Panc1 (cell line): ENCODE measurements at regions not wholly inside any gene's neighbourhood (a gene's known extent, or its start where the extent isn't known, plus 50 kb on each side); places are given as distances from the start of the nearest gene placed in this dataset.
"Not testable (repeated sequence)": the region's sequence is repeated elsewhere in the genome, so short reads cannot be mapped to it uniquely, and the experiment has no call there.

Experiments
- ATAC-seq: fragments of 200-7000 bp; cut with Tn5 transposase; 2 replicates; pipeline ENCODE4 v1.9.1; 2020; ENCODE audit warnings: mild to moderate bottlenecking, moderate library complexity
- BruUV-seq: library from RNA; stranded (reverse); fragments of 400-500 nt; replicated peaks from 2 replicates; lab custom pipeline; 2021; lab: Mats Ljungman, UMichigan
- CTCF ChIA-PET: fragments of 300-600 bp; sonication (Branson Sonifier 250); formaldehyde crosslinking; loops from one replicate; lab custom pipeline; 2022; ENCODE audit warnings: antibody characterized with exemption; lab: Charles Lee
- POLR2A ChIA-PET: fragments of 300-600 bp; sonication (Branson Sonifier 250); formaldehyde crosslinking; loops from one replicate; lab custom pipeline; 2022; ENCODE audit warnings: antibody characterized with exemption; lab: Charles Lee
- DNase-seq: peaks from one replicate; pipeline ENCODE4 v3.0.0-alpha.2; 2010; ENCODE audit warnings: low read depth, low spot score
- H3K27ac ChIP-seq: 2 replicates; pipeline ENCODE4 v1.5.1; 2011; ENCODE audit warnings: mild to moderate bottlenecking, low read length, inconsistent platforms
- H3K27me3 ChIP-seq: fragments of 200-500 bp; sonication (Bioruptor generic); 2 replicates; pipeline ENCODE4 v1.6.0; 2014; ENCODE audit warnings: low read length, inconsistent platforms; ENCODE audit not compliant: control insufficient read depth, insufficient read depth
- H3K36me3 ChIP-seq: fragments of 200-500 bp; sonication (Bioruptor generic); 2 replicates; pipeline ENCODE4 v1.5.1; 2014; ENCODE audit warnings: inconsistent platforms, mild to moderate bottlenecking, low read length, moderate library complexity; ENCODE audit not compliant: control insufficient read depth, insufficient read depth
- H3K4me1 ChIP-seq: 2 replicates; pipeline ENCODE4 v1.5.1; 2011; ENCODE audit warnings: inconsistent platforms, mild to moderate bottlenecking, low read length, moderate library complexity; ENCODE audit not compliant: control insufficient read depth, insufficient read depth
- H3K4me3 ChIP-seq, 2 experiments: 2 replicates each; pipeline ENCODE4 v1.5.1; 2011 to 2012; ENCODE audit warnings: low read depth in 2 of 2, low read length in 2 of 2, mild to moderate bottlenecking in 2 of 2, inconsistent platforms in 1 of 2, moderate library complexity in 1 of 2
- H3K9me3 ChIP-seq: fragments of 200-500 bp; sonication (Bioruptor generic); 2 replicates; pipeline ENCODE4 v1.5.1; 2014; ENCODE audit warnings: low read depth, mild to moderate bottlenecking, inconsistent platforms, low read length, moderate library complexity; ENCODE audit not compliant: control insufficient read depth, insufficient read depth
- POLR2AphosphoS5 ChIP-seq: IDR thresholded peaks from 2 replicates; pipeline ENCODE4 v1.6.1; 2012; ENCODE audit warnings: mild to moderate bottlenecking, low read depth, low read length, moderate library complexity
- SIN3A ChIP-seq: IDR thresholded peaks from 2 replicates; pipeline ENCODE4 v1.6.1; 2012; ENCODE audit warnings: low read depth, mild to moderate bottlenecking, low read length, moderate library complexity, borderline replicate concordance; ENCODE audit not compliant: insufficient read depth
- TCF7L2 ChIP-seq: IDR thresholded peaks from 2 replicates; pipeline ENCODE4 v1.6.1; 2011; ENCODE audit warnings: mild to moderate bottlenecking, low read depth, low read length, inconsistent platforms
- in situ Hi-C: cut with HindIII; loops from 2 replicates; pipeline ENCODE4 v1.10.0; 2016; ENCODE audit warnings: low sequenced_read_pairs, low pct_unique_long_range_greater_than_20kb
- intact Hi-C: fragments of 100-400 bp; cut with micrococcal nuclease; formaldehyde crosslinking; loops from one replicate; pipeline ENCODE4 v1.10.0; 2022; ENCODE audit not compliant: unreplicated experiment
- TF ChIP-seq, protein P1 (sequence below), 2 experiments: IDR thresholded peaks; 2 replicates each; pipeline ENCODE4 v1.6.1; 2011 to 2012; ENCODE audit warnings: low read depth in 2 of 2, control low read depth in 1 of 2, low read length in 1 of 2, mild to moderate bottlenecking in 1 of 2, moderate library complexity in 1 of 2; ENCODE audit not compliant: insufficient read depth in 1 of 2
- TF ChIP-seq, protein P2 (sequence below): fragments of 450-650 bp; IDR thresholded peaks from 2 replicates; pipeline ENCODE4 v1.5.1; 2017; ENCODE audit warnings: mild to moderate bottlenecking

DNA sequence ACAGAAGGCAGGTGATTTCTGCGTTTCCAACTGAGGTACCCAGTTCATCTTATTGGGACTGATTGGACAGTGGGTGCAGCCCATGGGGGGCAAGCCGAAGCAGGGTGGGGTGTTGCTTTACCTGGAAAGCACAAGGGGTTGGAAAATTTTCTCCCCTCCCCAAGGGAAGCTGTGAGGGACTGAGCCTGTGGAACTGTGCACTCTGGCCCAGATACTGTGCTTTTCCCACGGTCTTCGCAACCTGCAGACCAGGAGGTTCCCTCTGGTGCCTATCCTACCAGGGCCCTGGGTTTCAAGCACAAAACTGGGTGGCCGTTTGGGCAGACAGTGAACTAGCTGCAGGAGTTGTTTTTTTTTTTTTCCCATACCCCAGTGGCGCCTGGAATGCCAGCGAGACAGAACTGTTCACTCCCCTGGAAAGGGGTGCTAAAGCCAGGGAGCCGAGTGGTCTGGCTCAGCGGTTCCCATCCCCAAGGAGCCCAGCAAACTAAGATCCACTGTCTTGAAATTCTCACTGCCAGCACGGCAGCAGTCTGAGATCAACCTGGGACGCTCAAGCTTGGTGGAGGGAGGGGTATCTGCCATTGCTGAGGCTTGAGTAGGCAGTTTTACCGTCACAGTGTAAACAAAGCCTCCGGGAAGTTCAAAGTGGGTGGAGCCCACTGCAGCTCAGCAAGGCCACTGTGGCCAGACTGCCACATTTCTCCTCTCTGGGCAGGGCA lies 97.2 kb downstream of the JRKL start:
- ChIA-PET POLR2A (interaction anchor here (0.7 kb wide), 1 partner anchor 326 kb away, joined by 15 read pairs; no protein-coding TSS in a partner anchor), CTCF (no interaction called here)
- DNase-seq (no peak), ATAC-seq (no peak)
- peak overlapping the region in 1 of 2 experiments; percentile 21; a peak in 2 of 4 replicates for H3K4me3 ChIP-seq
- no peaks in the 10 kb centered on the region for H3K9me3 ChIP-seq
- TF ChIP-seq SIN3A (no peak), TCF7L2 (no peak), POLR2AphosphoS5 (no peak)
- TF ChIP-seq, protein P1, sequence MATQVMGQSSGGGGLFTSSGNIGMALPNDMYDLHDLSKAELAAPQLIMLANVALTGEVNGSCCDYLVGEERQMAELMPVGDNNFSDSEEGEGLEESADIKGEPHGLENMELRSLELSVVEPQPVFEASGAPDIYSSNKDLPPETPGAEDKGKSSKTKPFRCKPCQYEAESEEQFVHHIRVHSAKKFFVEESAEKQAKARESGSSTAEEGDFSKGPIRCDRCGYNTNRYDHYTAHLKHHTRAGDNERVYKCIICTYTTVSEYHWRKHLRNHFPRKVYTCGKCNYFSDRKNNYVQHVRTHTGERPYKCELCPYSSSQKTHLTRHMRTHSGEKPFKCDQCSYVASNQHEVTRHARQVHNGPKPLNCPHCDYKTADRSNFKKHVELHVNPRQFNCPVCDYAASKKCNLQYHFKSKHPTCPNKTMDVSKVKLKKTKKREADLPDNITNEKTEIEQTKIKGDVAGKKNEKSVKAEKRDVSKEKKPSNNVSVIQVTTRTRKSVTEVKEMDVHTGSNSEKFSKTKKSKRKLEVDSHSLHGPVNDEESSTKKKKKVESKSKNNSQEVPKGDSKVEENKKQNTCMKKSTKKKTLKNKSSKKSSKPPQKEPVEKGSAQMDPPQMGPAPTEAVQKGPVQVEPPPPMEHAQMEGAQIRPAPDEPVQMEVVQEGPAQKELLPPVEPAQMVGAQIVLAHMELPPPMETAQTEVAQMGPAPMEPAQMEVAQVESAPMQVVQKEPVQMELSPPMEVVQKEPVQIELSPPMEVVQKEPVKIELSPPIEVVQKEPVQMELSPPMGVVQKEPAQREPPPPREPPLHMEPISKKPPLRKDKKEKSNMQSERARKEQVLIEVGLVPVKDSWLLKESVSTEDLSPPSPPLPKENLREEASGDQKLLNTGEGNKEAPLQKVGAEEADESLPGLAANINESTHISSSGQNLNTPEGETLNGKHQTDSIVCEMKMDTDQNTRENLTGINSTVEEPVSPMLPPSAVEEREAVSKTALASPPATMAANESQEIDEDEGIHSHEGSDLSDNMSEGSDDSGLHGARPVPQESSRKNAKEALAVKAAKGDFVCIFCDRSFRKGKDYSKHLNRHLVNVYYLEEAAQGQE (IDR thresholded peaks at IDR 0.05; ENCODE audit: insufficient read depth in 1 of 2, low read depth in 2 of 2, low read length in 1 of 2): no peak
- H3K36me3 ChIP-seq: no peaks in the 10 kb centered on the region
- H3K4me1 ChIP-seq: no peaks in the 10 kb centered on the region
- H3K27me3 ChIP-seq: no peaks in the 10 kb centered on the region
- H3K27ac ChIP-seq: no peak overlapping the region
- intact Hi-C loops (no loop called here), in situ Hi-C loops (no loop called here)
- no TSS peak for BruUV-seq

DNA sequence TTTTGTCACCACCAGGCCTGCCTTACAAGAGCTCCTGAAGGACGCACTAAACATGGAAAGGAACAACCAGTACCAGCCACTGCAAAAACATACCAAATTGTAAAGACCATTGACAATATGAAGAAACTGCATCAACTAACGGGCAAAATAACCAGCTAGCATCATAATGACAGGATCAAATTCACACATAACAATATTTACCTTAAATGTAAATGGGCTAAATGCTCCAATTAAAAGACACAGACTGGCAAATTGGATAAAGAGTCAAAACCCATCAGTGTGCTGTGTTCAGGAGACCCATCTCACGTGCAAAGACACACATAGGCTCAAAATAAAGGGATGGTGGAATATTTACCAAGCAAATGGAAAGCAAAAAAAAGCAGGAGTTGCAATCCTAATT lies 99.1 kb downstream of the JRKL start:
- CTCF ChIA-PET, BruUV-seq, H3K9me3 ChIP-seq, H3K4me1 ChIP-seq, intact Hi-C loops, DNase-seq, H3K27ac ChIP-seq, ATAC-seq, H3K27me3 ChIP-seq, in situ Hi-C loops, H3K4me3 ChIP-seq, H3K36me3 ChIP-seq, POLR2A ChIA-PET: not testable (repeated sequence)

DNA sequence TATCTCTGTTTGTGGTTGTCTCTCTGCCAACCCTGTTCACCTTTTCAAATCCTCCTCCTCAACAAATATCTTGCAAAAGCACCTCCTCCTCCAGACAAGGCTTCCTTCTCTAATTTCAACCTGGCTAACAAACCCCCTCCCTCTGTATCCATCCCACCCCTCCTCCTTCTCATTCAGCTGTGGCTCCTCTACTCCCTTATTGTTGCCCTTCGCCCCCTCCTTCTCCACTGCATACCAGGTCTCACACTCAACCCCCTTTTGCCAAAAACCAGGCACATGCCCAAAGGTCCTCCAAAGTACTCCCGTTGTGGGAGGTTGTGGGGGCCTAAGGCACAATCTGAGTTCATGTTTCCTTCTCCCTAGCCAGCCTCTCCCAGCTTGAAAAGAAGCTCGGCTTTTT lies 110.6 kb downstream of the JRKL start:
- no peak for DNase-seq
- ChIA-PET CTCF (no interaction called here), POLR2A (no interaction called here)
- H3K4me1 ChIP-seq: no peaks in the 10 kb centered on the region
- H3K27me3 ChIP-seq: no peaks in the 10 kb centered on the region
- in situ Hi-C loops (no loop called here), intact Hi-C loops (no loop called here)
- H3K36me3 ChIP-seq: no peaks in the 10 kb centered on the region
- TF ChIP-seq TCF7L2: no peak
- TF ChIP-seq, protein P2, sequence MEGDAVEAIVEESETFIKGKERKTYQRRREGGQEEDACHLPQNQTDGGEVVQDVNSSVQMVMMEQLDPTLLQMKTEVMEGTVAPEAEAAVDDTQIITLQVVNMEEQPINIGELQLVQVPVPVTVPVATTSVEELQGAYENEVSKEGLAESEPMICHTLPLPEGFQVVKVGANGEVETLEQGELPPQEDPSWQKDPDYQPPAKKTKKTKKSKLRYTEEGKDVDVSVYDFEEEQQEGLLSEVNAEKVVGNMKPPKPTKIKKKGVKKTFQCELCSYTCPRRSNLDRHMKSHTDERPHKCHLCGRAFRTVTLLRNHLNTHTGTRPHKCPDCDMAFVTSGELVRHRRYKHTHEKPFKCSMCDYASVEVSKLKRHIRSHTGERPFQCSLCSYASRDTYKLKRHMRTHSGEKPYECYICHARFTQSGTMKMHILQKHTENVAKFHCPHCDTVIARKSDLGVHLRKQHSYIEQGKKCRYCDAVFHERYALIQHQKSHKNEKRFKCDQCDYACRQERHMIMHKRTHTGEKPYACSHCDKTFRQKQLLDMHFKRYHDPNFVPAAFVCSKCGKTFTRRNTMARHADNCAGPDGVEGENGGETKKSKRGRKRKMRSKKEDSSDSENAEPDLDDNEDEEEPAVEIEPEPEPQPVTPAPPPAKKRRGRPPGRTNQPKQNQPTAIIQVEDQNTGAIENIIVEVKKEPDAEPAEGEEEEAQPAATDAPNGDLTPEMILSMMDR: no peak
- no peak for TF ChIP-seq SIN3A
- TF ChIP-seq POLR2AphosphoS5: no peak
- TF ChIP-seq, protein P1 (IDR thresholded peaks at IDR 0.05; ENCODE audit: insufficient read depth in 1 of 2, low read depth in 2 of 2, low read length in 1 of 2): no peak
- no peak overlapping the region for H3K4me3 ChIP-seq
- no peak overlapping the region for H3K27ac ChIP-seq
- no TSS peak for BruUV-seq
- no peak for ATAC-seq
- no peaks in the 10 kb centered on the region for H3K9me3 ChIP-seq
